ENCODE measurements at regions not wholly inside any gene's neighbourhood (a gene's known extent, or its start where the extent isn't known, plus 50 kb on each side); places are given as distances from the start of the nearest gene placed in this dataset.

DNA sequence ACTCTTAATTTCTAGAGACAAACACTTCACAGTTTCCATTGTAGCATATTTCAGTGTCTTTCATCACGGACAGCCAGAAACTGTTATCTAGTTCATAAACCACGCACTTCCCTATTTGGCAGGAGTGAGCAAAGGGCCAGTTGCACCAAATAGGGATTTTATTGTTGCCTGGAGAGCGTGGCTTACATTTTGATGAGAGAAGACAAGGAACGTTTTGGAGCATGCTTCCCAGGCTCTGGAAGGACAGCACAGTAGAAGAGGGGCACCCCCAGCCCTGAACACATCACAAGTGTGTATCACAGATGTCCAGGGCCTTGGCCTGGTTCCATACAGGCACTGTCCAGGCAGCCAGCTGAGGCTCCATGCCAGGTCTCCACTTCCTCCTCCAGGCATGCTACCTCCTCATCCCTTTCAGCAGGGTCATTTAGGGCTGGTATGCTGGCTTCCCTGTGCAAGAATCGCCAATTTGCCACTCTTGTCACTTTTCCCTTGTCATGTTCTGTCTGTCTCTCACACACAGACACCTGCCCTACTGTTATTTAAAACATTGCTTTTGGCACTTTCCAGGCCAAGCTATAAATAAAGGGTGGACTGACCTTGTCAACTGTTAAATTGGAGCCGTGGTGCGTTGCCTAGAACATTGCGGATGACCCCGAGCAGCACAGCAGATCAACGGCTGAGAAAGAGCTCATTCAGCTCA, 235.0 kb upstream of the GMDS start:
- DNase-seq = no peak
- H3K27me3 ChIP-seq (ENCODE audit: insufficient read depth, low read depth) = no peaks in the 10 kb centered on the region
- ChIA-PET POLR2A (ENCODE audit: unreplicated experiment) (interaction anchor here (0.6 kb wide), 1 partner anchor 8 kb away, joined by 3 read pairs; no protein-coding TSS in a partner anchor), CTCF (no interaction called here)
- intact Hi-C loops (cut with micrococcal nuclease; ENCODE audit: unreplicated experiment) = no loop called here
- no peak overlapping the region for H2AFZ ChIP-seq
- H4K20me1 ChIP-seq (ENCODE audit: insufficient read depth) = no peaks in the 10 kb centered on the region
- TF ChIP-seq, protein P1, sequence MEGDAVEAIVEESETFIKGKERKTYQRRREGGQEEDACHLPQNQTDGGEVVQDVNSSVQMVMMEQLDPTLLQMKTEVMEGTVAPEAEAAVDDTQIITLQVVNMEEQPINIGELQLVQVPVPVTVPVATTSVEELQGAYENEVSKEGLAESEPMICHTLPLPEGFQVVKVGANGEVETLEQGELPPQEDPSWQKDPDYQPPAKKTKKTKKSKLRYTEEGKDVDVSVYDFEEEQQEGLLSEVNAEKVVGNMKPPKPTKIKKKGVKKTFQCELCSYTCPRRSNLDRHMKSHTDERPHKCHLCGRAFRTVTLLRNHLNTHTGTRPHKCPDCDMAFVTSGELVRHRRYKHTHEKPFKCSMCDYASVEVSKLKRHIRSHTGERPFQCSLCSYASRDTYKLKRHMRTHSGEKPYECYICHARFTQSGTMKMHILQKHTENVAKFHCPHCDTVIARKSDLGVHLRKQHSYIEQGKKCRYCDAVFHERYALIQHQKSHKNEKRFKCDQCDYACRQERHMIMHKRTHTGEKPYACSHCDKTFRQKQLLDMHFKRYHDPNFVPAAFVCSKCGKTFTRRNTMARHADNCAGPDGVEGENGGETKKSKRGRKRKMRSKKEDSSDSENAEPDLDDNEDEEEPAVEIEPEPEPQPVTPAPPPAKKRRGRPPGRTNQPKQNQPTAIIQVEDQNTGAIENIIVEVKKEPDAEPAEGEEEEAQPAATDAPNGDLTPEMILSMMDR (conservative IDR thresholded peaks at IDR 0.05) = no peak
- no peak for TF ChIP-seq EZH2 (IDR thresholded peaks at IDR 0.05; ENCODE audit: low read depth)
- H3K27ac ChIP-seq = no peak overlapping the region
- peaks cover 11% of the 10 kb centered on the region for H3K4me1 ChIP-seq (replicated peaks; ENCODE audit: insufficient read depth)
- H3F3A ChIP-seq (ENCODE audit: insufficient read depth, low read depth) = no peaks in the 10 kb centered on the region
- no peaks in the 10 kb centered on the region for H3K36me3 ChIP-seq (ENCODE audit: low read depth)
- no peak overlapping the region for H3K4me2 ChIP-seq
- no peaks in the 10 kb centered on the region for H3K9me3 ChIP-seq (ENCODE audit: insufficient read depth, low read depth)
- no peak overlapping the region for H3K4me3 ChIP-seq
- no peaks in the 10 kb centered on the region for H3K79me2 ChIP-seq (ENCODE audit: low read depth)
- no TSS peak for BruUV-seq (replicated peaks)
- H3K9me2 ChIP-seq (ENCODE audit: insufficient read depth) = no peaks in the 10 kb centered on the region

DNA sequence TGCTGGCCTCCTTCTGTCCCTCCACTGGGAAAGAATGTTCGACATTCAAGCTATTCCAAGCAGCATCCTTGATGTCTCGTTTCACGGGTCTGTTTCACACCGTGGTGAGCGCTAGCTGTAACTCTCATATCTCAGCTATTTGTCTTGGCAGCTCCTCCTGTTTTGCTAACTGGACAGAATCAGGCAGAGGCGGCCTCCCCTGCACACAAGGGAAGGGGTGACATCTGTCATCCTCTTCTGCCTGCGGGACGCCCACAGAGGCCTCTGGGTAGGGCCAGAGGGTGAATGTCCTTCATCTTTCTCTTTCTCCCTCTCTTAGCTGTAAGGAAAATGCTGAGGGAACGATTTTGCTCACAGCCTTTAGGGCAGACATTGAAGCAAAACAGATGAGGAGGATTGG, 232.8 kb upstream of the GMDS start:
- TF ChIP-seq, protein P1 (conservative IDR thresholded peaks at IDR 0.05) = no peak
- TF ChIP-seq EZH2 (IDR thresholded peaks at IDR 0.05; ENCODE audit: low read depth) = no peak
- Histone ChIP-seq H4K20me1 (ENCODE audit: insufficient read depth) (no peaks in the 10 kb centered on the region), H3K36me3 (ENCODE audit: low read depth) (no peaks in the 10 kb centered on the region), H2AFZ (no peak overlapping the region), H3K4me2 (no peak overlapping the region), H3K9me3 (ENCODE audit: insufficient read depth, low read depth) (no peaks in the 10 kb centered on the region), H3K4me3 (no peak overlapping the region), H3K27me3 (ENCODE audit: insufficient read depth, low read depth) (no peaks in the 10 kb centered on the region), H3K4me1 (replicated peaks; ENCODE audit: insufficient read depth) (peaks cover 11% of the 10 kb centered on the region), H3F3A (ENCODE audit: insufficient read depth, low read depth) (no peaks in the 10 kb centered on the region), H3K9me2 (ENCODE audit: insufficient read depth) (no peaks in the 10 kb centered on the region), H3K79me2 (ENCODE audit: low read depth) (no peaks in the 10 kb centered on the region), H3K27ac (no peak overlapping the region)
- CTCF ChIA-PET = no interaction called here
- intact Hi-C loops (cut with micrococcal nuclease; ENCODE audit: unreplicated experiment) = loop anchor here (5.0 kb wide), 1 partner anchor 39 kb away; no protein-coding TSS in a partner anchor
- DNase-seq = no peak
- POLR2A ChIA-PET (ENCODE audit: unreplicated experiment) = no interaction called here
- no TSS peak for BruUV-seq (replicated peaks)

DNA sequence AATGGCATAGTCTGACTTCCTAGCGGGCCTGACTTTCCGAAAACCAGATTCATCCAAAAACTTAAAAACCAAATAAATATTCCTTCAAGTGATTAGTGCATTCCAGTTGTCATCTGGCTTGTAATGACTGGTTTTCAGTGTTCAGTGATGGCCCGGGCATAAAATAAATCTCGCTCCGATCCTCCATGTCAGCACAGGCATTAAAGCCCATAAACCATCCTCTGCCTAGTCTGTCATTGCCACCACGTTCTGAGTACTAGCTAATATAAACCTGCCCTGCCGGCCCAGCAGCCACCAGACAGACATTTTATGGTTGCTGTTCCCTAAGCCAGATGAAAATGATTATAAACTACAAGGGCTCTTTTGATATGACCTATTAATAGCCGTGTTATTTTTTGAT, 232.3 kb upstream of the GMDS start:
- TF ChIP-seq EZH2 (IDR thresholded peaks at IDR 0.05; ENCODE audit: low read depth) = no peak
- TF ChIP-seq, protein P1 (conservative IDR thresholded peaks at IDR 0.05) = no peak
- no peak for DNase-seq
- Histone ChIP-seq H3K9me2 (ENCODE audit: insufficient read depth) (no peaks in the 10 kb centered on the region), H3K27ac (no peak overlapping the region), H3K4me2 (no peak overlapping the region), H3K4me1 (replicated peaks; ENCODE audit: insufficient read depth) (peaks cover 11% of the 10 kb centered on the region), H3F3A (ENCODE audit: insufficient read depth, low read depth) (no peaks in the 10 kb centered on the region), H3K9me3 (ENCODE audit: insufficient read depth, low read depth) (no peaks in the 10 kb centered on the region), H3K79me2 (ENCODE audit: low read depth) (no peaks in the 10 kb centered on the region), H3K27me3 (ENCODE audit: insufficient read depth, low read depth) (no peaks in the 10 kb centered on the region), H3K36me3 (ENCODE audit: low read depth) (no peaks in the 10 kb centered on the region), H3K4me3 (no peak overlapping the region), H4K20me1 (ENCODE audit: insufficient read depth) (no peaks in the 10 kb centered on the region), H2AFZ (no peak overlapping the region)
- intact Hi-C loops (cut with micrococcal nuclease; ENCODE audit: unreplicated experiment) = loop anchor here (2.0 to 5.0 kb wide), 3 partner anchors 40 to 153 kb away; no protein-coding TSS in a partner anchor
- BruUV-seq (replicated peaks) = no TSS peak
- ChIA-PET POLR2A (ENCODE audit: unreplicated experiment) (no interaction called here), CTCF (interaction anchor here (1.5 kb wide), 1 partner anchor 157 kb away, joined by 5 read pairs; no protein-coding TSS in a partner anchor)
